ENCODE measurements at regions not wholly inside any gene's neighbourhood (a gene's known extent, or its start where the extent isn't known, plus 50 kb on each side); places are given as distances from the start of the nearest gene placed in this dataset.

DNA sequence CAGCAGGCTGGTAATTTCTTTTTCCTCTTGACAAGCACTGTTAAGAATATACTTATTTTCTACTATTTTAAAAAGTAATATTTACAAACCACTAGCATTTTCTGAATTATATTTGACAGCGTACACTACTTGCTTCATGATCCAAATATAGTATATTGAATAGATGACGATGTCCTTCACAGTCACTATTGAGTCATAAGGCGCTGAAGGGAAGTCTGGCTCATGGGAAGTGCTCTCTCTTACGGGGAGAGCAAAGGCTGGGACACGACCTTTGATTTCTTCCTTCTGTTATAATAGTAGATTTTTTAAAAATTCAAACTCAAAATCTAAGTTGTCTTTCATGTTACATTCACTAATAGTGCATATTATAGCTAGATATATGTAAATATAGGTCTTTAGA is 357.1 kb downstream of the SOCS6 start:
- no peaks in the 10 kb centered on the region for H3K36me3 ChIP-seq (ENCODE audit: control insufficient read depth, insufficient read depth, low read length)
- no peak for FAIRE-seq
- DNase-seq (ENCODE audit: low read depth), result no peak
- H3K27me3 ChIP-seq (ENCODE audit: control insufficient read depth, insufficient read depth, low read length), result no peaks in the 10 kb centered on the region
- no peak overlapping the region for H3K4me3 ChIP-seq (ENCODE audit: low read depth, low read length)
- no peak for TF ChIP-seq CTCF (IDR thresholded peaks at IDR 0.05; ENCODE audit: insufficient read depth, low read length, severe bottlenecking)

GRCh38 chr18:70643812-70644211 is 355.0 kb downstream of the SOCS6 start:
- Histone ChIP-seq H3K36me3 (ENCODE audit: control insufficient read depth, insufficient read depth, low read length) (no peaks in the 10 kb centered on the region), H3K27me3 (ENCODE audit: control insufficient read depth, insufficient read depth, low read length) (no peaks in the 10 kb centered on the region), H3K4me3 (ENCODE audit: low read depth, low read length) (no peak overlapping the region)
- FAIRE-seq (no peak), DNase-seq (ENCODE audit: low read depth) (no peak)
- TF ChIP-seq CTCF (IDR thresholded peaks at IDR 0.05; ENCODE audit: insufficient read depth, low read length, severe bottlenecking), result no peak

DNA sequence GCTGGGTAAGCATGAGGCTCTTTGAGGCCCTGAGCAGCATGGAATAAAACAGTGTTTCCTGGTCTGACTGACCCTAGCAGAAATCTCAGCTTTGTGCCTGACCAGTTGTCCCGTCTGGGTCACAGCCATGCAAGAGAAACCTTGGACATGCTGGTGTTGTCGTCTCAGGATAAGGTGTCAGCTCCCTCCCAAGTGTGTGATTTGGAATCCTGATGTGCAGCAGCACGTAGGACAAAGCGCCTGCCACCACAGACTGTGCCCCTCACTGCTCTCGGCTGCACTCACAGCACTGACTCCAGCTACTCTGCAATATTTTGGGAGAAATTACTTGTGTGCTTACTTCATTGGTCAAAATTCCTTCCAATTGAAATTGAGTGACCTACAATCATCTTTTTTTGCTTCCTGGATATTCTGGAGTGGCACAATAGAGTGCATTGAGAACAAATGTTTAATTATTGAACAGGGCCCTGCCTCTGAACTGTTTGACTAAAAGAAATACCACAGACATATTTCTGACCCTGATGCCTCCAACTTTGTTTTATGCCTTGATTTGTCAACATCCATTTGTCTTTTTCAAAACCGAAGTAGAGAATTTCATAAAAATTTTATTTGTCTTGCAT is 352.4 kb downstream of the SOCS6 start:
- Histone ChIP-seq H3K36me3 (ENCODE audit: control insufficient read depth, insufficient read depth, low read length) (no peaks in the 10 kb centered on the region), H3K4me3 (ENCODE audit: low read depth, low read length) (no peak overlapping the region), H3K27me3 (ENCODE audit: control insufficient read depth, insufficient read depth, low read length) (no peaks in the 10 kb centered on the region)
- TF ChIP-seq CTCF (IDR thresholded peaks at IDR 0.05; ENCODE audit: insufficient read depth, low read length, severe bottlenecking), result no peak
- FAIRE-seq (no peak), DNase-seq (ENCODE audit: low read depth) (no peak)

DNA sequence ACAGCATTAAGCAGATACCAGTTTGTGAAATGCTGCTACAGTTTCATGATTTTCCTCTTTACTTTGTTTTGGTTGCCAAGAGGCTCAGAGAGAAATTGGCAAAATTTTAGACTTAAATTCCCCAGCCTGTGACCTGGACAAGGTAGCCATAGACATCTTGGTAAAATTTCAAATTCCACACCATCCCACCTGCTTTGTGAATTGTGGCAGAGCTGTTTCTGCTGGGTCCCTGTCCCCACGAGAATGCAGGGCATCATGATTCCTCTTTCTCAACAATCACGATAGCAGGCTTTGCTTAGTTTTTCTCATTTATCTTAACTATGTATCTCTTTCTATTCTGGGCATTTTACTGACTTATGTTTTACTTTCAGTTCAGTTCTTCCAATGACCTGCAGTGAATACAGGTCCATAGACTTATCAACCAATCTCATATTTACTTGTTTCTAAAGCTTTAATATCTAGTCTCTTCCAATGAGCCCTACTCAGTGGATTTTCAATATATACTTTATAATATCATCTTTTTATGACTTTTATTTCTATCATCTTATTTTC is 351.6 kb downstream of the SOCS6 start:
- DNase-seq (ENCODE audit: low read depth) (no peak), FAIRE-seq (no peak)
- TF ChIP-seq CTCF (IDR thresholded peaks at IDR 0.05; ENCODE audit: insufficient read depth, low read length, severe bottlenecking), result no peak
- Histone ChIP-seq H3K4me3 (ENCODE audit: low read depth, low read length) (no peak overlapping the region), H3K36me3 (ENCODE audit: control insufficient read depth, insufficient read depth, low read length) (no peaks in the 10 kb centered on the region), H3K27me3 (ENCODE audit: control insufficient read depth, insufficient read depth, low read length) (no peaks in the 10 kb centered on the region)

DNA sequence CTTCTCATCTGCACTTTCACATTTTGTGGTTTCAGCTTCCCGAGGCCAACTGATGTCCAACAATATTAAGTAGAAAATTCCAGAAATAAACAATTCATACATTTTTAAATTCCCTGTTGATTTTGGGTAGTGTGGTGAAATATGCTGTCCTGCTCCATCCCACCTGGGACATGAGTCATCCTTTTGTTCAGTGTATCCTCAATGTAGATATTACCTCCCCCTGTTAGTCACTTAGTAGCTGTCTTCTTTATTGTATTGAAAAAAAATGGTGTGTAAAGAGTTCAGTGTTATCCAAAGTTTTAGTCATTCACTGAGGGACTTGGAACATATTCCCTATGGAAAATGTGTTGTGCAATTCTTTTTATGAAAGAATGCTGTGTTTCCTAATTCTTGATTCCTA is 348.1 kb downstream of the SOCS6 start:
- no peak for TF ChIP-seq CTCF (IDR thresholded peaks at IDR 0.05; ENCODE audit: insufficient read depth, low read length, severe bottlenecking)
- FAIRE-seq, result no peak
- no peak for DNase-seq (ENCODE audit: low read depth)

More for the DNA sequence above, 348.1 kb downstream of the SOCS6 start:
- no peak overlapping the region for H3K4me3 ChIP-seq (ENCODE audit: low read depth, low read length)
- H3K27me3 ChIP-seq (ENCODE audit: control insufficient read depth, insufficient read depth, low read length), result no peaks in the 10 kb centered on the region
- no peaks in the 10 kb centered on the region for H3K36me3 ChIP-seq (ENCODE audit: control insufficient read depth, insufficient read depth, low read length)
